NOMO-1 treated with DMSO at 0.1 percent for 48 hours (cell line): ENCODE measurements at regions not wholly inside any gene's neighbourhood (a gene's known extent, or its start where the extent isn't known, plus 50 kb on each side); places are given as distances from the start of the nearest gene placed in this dataset.
"Not testable (repeated sequence)": the region's sequence is repeated elsewhere in the genome, so short reads cannot be mapped to it uniquely, and the experiment has no call there.

Experiments
- DNase-seq: peaks from one replicate; lab custom pipeline; 2025; ENCODE audit not compliant: unreplicated experiment; lab: John Stamatoyannopoulos, UW

DNA sequence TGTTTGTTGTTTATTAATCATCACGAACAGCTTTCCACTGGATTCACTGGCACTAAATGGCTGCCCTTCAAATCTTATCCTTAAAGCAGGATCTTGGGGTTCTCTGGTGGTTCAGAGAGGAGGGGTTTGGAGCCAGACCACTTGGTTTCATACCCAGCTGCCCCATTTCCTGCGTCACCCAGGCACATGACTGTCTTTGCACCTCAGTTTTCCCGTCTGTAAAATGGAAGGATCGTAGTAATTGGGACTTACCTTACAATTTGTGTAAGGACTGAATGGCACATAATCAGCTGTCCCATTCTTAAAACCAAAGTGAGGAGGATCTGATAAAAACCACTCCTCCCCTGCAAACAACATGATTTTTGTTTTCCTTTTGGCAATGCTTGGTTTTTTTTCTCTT lies 318.3 kb downstream of the ZNF536 start:
- DNase-seq, result no peak

DNA sequence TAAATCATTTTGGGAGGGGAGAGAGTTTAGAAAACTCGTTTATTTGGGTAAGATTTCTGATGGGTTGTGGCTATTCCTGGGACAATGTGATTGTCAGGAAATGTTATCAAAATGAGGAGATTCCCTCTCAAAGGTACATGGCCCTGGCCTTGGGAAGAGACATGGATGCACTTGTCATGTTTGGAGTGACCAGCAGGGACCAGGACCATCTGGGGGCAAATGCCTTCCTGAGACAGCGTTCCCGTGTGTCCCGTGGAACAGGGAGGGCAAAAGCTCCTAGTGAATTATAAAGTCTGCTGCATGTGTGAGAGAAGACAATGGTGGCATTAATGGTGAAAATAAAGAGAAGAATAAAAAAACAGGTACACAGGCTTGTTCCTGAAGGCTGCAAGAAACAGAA lies 317.3 kb downstream of the ZNF536 start:
- no peak for DNase-seq

GRCh38 chr19:30688696-30689095 lies 316.5 kb downstream of the ZNF536 start:
- no peak for DNase-seq

DNA sequence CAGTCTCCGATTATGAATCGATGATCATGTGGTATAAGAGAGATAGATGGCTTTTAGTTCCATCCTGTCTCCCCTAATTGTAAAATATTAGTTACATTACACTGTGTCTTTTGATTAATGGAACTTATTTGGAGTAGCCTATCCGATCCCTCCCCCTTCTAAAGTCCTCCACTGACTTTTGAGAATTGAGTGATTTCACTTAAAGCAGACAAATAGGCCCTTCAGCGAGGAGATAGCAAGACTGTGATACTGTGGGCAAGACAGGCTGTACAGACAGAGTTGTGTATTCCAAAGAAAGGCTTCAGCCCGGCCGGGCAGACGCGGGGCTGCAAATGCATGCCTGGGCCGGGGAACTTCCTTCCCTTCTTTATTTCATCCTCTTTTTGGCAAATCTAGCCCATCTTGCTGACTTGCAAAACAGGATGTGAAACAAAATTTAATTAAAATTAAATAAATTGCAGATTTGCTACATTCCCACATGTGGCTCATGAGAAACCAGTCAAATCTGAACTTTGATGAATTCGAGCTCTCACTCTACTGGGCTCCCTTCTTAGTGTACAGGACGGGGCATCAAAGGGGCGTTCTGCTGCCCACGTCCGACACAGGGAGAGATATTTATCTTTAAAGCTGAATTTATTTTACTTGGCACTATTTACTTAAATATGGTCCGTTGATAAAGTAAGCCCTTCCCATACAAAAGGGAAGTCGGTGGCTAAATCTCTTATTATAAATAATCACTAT lies 314.8 kb downstream of the ZNF536 start:
- peak; percentile 5 for DNase-seq

GRCh38 chr19:30686176-30686820 lies 314.1 kb downstream of the ZNF536 start:
- no peak for DNase-seq

GRCh38 chr19:30685426-30686000 lies 313.3 kb downstream of the ZNF536 start:
- no peak for DNase-seq

DNA sequence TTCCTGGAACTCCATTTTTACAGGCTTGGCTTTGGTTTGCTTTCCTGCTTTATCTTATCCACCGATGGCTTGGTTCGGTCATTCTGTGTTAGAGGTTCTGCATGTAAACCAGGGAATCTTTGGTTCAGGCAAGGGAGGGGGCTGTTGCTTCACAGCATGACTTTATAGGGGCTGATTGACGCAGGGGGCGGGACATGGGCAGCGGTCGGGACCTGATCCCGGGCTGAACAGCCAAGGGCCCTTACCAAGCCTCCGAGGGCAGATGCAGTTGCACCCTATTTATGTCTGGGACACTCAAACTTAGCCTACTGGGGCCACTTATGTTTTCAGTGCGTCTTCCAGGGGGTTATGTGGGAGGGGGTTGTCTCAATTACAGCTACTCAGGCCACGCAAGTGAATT lies 312.4 kb downstream of the ZNF536 start:
- DNase-seq, result no peak

- DNase-seq, result peak; percentile 43
These were observed 310.9 kb downstream of the ZNF536 start for GRCh38 chr19:30682999-30683536.

GRCh38 chr19:30682146-30682998 lies 310.2 kb downstream of the ZNF536 start:
- no peak for DNase-seq

GRCh38 chr19:30681162-30682100 lies 309.2 kb downstream of the ZNF536 start:
- DNase-seq, result no peak

GRCh38 chr19:30680399-30680798 lies 308.2 kb downstream of the ZNF536 start:
- not testable (repeated sequence) for DNase-seq

DNA sequence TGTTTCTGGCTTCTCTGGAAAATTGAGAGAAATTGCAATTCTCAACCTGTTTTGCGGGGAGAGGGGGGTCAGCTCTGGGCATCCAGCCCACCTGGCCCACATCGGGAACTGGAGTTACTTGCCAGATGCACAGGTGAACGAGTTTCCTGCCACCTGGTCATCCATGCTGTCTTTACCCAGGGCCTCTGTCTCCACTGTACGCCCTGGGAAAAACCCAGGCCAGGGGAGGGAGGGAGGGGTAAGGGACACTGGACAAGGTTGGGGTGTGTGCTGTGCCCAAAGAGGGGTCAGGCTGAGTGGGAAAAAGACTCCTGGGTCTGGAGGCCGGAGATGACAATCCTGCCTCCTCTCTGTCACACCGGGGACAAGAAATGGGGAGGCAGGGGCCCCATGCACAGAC lies 307.6 kb downstream of the ZNF536 start:
- DNase-seq, result no peak

DNA sequence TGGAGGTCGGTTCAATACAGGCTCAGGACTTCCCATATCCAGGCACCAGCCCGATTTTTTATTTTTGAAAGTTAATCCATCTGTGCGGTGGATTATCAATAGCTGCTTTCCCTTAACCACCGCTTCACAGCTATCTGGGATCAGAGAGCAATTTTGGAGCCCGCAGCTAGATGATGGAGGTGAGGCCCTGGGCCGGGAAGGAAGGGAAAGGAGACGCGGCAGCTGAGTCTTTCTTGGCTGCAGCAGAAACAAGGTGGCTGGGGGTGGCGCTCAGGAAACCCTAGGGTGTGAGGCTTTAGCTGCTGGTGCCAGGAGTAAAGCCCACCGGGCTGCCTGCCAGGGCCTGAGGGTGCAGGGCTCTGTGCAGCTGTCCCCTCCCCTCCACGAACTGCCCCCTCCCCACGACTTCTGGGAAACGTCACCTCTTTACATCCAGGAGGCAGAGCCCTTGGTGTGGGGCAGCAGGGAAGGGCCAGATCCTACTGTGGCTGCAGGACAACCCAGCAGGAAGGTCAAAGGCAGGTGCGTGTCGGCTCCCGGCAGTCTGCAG lies 307.0 kb downstream of the ZNF536 start:
- DNase-seq, result no peak

GRCh38 chr19:30678168-30678567 lies 306.0 kb downstream of the ZNF536 start:
- no peak for DNase-seq

GRCh38 chr19:30677702-30678101 lies 305.5 kb downstream of the ZNF536 start:
- DNase-seq, result no peak

DNA sequence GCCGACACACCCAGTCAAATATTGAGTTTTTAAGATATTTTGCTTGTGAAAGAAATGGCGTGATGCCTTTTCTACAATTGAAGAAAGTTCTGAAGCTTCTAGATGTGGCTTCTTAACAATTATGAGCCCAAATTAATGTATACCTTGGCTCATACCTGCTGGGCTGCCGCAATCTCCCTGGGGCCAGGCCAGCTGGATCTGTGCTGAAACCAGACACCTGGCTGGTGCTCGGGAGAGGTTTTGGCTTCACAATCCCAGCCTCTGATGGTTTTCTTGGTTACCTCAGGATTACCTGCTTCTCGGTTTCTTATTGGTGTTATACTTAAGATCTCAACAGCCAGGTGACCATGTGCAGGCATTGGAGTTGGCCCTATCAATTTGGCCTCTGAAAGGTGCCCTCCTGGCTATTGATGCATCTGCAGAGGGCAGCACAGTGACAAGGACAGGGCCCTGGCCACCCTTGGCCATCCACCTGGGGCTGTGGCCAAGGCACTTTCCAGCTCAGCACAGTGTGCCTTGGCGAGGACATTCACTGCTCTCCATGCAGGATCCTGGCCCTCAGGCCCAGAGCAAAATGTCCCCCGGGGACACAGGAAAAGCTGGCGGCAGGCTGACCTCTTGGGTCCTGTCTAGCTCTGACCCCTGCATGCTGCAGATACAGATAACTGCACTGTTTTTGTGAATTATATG lies 305.0 kb downstream of the ZNF536 start:
- no peak for DNase-seq

DNA sequence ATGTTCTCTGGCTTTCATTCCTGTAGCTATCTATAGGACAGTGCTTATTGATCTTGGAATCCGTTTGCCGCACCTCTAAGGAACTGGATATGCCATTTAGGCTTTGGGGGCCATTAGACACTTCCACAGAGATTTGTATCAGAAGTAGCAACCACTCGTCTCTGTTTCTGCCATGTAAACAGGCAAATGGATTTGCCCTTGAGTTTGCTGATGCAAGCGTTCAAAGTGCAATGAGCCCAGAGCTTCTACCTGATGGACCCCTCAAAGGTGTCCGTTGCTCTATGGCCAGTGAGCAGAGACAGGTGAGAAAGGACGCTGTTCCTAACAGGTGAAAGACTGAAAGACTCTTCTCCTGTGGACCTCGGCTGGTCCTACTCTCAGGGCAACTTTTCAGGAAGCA lies 302.9 kb downstream of the ZNF536 start:
- no peak for DNase-seq

- DNase-seq, result no peak
These were observed 302.5 kb downstream of the ZNF536 start for GRCh38 chr19:30674656-30675055.

GRCh38 chr19:30673336-30673735 lies 301.2 kb downstream of the ZNF536 start:
- no peak for DNase-seq
